Daoy (cell line): ENCODE measurements at regions not wholly inside any gene's neighbourhood (a gene's known extent, or its start where the extent isn't known, plus 50 kb on each side); places are given as distances from the start of the nearest gene placed in this dataset.

Source experiments
- DNase-seq: peaks from one replicate; pipeline ENCODE4 v3.0.0-alpha.2; 2015; ENCODE audit warnings: low read depth

- peak; percentile 42 for DNase-seq
These were observed 478.2 kb downstream of the BUD13 start for GRCh38 chr11:116294630-116295029.

- no peak for DNase-seq
These were observed 484.9 kb downstream of the BUD13 start for GRCh38 chr11:116287866-116288265.

- no peak for DNase-seq
These were observed 487.8 kb downstream of the BUD13 start for GRCh38 chr11:116285026-116285425.

- no peak for DNase-seq
These were observed 489.5 kb downstream of the BUD13 start for GRCh38 chr11:116283300-116283699.

- DNase-seq = no peak
These were observed 490.3 kb downstream of the BUD13 start for GRCh38 chr11:116282481-116282880.

GRCh38 chr11:116281173-116282160 lies 491.3 kb downstream of the BUD13 start:
- no peak for DNase-seq

GRCh38 chr11:116279511-116279910 lies 493.3 kb downstream of the BUD13 start:
- DNase-seq = no peak

GRCh38 chr11:116278076-116278475 lies 494.7 kb downstream of the BUD13 start:
- DNase-seq = no peak

- peak; percentile 79 for DNase-seq
These were observed 496.4 kb downstream of the BUD13 start for GRCh38 chr11:116276051-116277044.

- DNase-seq = peak; percentile 75
These were observed 497.2 kb downstream of the BUD13 start for GRCh38 chr11:116275635-116276034.

GRCh38 chr11:116274521-116274920 lies 498.3 kb downstream of the BUD13 start:
- no peak for DNase-seq

GRCh38 chr11:116272181-116272789 lies 500.5 kb downstream of the BUD13 start:
- no peak for DNase-seq

- DNase-seq = no peak
These were observed 501.3 kb downstream of the BUD13 start for GRCh38 chr11:116271479-116271878.

- peak; percentile 7 for DNase-seq
These were observed 505.6 kb downstream of the BUD13 start for GRCh38 chr11:116267146-116267545.

- DNase-seq = no peak
These were observed 509.0 kb downstream of the BUD13 start for GRCh38 chr11:116263770-116264169.

- no peak for DNase-seq
These were observed 509.8 kb downstream of the BUD13 start for GRCh38 chr11:116263019-116263418.

- DNase-seq = no peak
These were observed 510.4 kb downstream of the BUD13 start for GRCh38 chr11:116262370-116262769.

- no peak for DNase-seq
These were observed 511.2 kb downstream of the BUD13 start for GRCh38 chr11:116261606-116262005.

- no peak for DNase-seq
These were observed 514.0 kb downstream of the BUD13 start for GRCh38 chr11:116258821-116259220.

- no peak for DNase-seq
These were observed 514.9 kb downstream of the BUD13 start for GRCh38 chr11:116257883-116258282.

GRCh38 chr11:116257092-116257491 lies 515.7 kb downstream of the BUD13 start:
- peak; percentile 12 for DNase-seq

GRCh38 chr11:116256215-116256614 lies 516.6 kb downstream of the BUD13 start:
- DNase-seq = no peak
